ENCODE measurements at regions not wholly inside any gene's neighbourhood (a gene's known extent, or its start where the extent isn't known, plus 50 kb on each side); places are given as distances from the start of the nearest gene placed in this dataset.
A peak's percentile ranks its signal among the peaks of the same experiment; 100 is the strongest.

DNA sequence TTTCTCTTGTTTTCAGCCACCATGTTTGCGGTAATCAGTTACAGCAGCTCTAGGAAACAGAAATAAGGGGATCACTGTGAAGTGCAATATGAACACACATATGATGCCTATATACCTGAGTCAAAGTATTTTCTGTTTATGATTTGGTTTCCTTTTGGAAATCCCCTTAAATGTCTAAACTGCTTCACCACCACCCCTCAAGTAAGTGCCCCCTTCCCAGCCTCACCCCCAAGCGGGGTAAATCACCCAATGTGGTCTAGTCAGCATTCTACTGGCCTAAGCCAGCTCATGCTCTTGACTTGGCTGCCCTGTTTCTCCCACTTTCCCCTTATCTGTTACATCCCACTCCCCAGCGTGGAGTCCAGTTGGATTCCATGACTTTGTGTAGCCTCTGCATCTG is 176.5 kb downstream of the QDPR start:
- H3K4me3 ChIP-seq: no peak overlapping the region
- no peak for TF ChIP-seq POLR2A (IDR thresholded peaks at IDR 0.05)
- TF ChIP-seq, protein P1, sequence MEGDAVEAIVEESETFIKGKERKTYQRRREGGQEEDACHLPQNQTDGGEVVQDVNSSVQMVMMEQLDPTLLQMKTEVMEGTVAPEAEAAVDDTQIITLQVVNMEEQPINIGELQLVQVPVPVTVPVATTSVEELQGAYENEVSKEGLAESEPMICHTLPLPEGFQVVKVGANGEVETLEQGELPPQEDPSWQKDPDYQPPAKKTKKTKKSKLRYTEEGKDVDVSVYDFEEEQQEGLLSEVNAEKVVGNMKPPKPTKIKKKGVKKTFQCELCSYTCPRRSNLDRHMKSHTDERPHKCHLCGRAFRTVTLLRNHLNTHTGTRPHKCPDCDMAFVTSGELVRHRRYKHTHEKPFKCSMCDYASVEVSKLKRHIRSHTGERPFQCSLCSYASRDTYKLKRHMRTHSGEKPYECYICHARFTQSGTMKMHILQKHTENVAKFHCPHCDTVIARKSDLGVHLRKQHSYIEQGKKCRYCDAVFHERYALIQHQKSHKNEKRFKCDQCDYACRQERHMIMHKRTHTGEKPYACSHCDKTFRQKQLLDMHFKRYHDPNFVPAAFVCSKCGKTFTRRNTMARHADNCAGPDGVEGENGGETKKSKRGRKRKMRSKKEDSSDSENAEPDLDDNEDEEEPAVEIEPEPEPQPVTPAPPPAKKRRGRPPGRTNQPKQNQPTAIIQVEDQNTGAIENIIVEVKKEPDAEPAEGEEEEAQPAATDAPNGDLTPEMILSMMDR (IDR thresholded peaks at IDR 0.05): no peak
- H3K9me3 ChIP-seq: no peaks in the 10 kb centered on the region
- H3K27me3 ChIP-seq: no peaks in the 10 kb centered on the region
- H3K4me1 ChIP-seq: no peaks in the 10 kb centered on the region
- intact Hi-C loops (cut with DNase I; ENCODE audit: low total_unique reads): no loop called here
- no peak for DNase-seq
- peak overlapping the region in 1 of 2 donors; percentile 43 for H3K27ac ChIP-seq
- H3K36me3 ChIP-seq: no peaks in the 10 kb centered on the region

DNA sequence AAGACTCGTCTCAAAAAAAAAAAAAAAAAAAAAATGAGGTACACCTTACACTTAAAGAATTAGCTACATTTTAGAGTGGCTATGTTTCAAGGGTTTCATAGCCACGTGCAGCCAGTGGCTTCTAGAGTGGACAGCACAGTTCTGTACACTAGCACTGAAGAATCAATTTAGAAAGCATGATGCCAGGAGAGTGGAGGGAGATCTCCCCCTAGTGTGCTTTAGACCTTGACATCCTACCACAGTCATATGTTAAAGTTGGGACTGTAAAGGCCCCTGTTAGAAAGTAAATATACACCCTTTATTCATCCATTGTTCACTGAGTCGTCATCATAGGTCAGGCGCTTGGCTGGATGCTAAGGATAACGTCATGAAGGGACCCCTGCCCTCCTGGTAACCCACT is 179.4 kb downstream of the QDPR start:
- intact Hi-C loops (cut with DNase I; ENCODE audit: low total_unique reads): no loop called here
- Histone ChIP-seq H3K9me3 (no peaks in the 10 kb centered on the region), H3K36me3 (no peaks in the 10 kb centered on the region), H3K27me3 (no peaks in the 10 kb centered on the region), H3K27ac (no peak overlapping the region), H3K4me3 (no peak overlapping the region), H3K4me1 (no peaks in the 10 kb centered on the region)
- DNase-seq: no peak
- TF ChIP-seq, protein P1 (IDR thresholded peaks at IDR 0.05): no peak
- TF ChIP-seq POLR2A (IDR thresholded peaks at IDR 0.05): no peak

DNA sequence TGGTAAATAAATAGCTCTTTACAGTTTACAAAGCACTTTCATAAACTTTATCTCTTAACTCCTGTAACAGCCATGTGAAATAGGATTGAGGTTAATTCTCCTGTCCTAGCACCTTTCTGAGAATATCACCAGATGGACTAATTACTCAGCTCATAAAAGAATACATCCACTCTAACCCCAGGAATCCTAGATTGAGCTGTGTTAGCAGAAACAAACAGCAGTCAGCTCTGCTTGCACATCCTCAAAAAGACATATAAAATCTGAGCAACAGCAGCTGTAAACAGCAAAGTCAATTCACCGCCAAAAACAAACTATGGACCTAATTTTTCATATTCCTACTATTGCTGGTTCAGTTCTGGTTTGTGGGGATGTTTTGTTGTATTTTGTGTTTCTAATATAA is 182.8 kb downstream of the QDPR start:
- DNase-seq: no peak
- H3K27ac ChIP-seq: peak overlapping the region; percentile 59 to 69
- no peak overlapping the region for H3K4me3 ChIP-seq
- H3K36me3 ChIP-seq: no peaks in the 10 kb centered on the region
- H3K9me3 ChIP-seq: no peaks in the 10 kb centered on the region
- no peaks in the 10 kb centered on the region for H3K27me3 ChIP-seq
- no peak for TF ChIP-seq POLR2A (IDR thresholded peaks at IDR 0.05)
- TF ChIP-seq, protein P1 (IDR thresholded peaks at IDR 0.05): no peak
- intact Hi-C loops (cut with DNase I; ENCODE audit: low total_unique reads): loop anchor here (10.0 kb wide), 1 partner anchor 814 kb away; no protein-coding TSS in a partner anchor
- H3K4me1 ChIP-seq: no peaks in the 10 kb centered on the region

DNA sequence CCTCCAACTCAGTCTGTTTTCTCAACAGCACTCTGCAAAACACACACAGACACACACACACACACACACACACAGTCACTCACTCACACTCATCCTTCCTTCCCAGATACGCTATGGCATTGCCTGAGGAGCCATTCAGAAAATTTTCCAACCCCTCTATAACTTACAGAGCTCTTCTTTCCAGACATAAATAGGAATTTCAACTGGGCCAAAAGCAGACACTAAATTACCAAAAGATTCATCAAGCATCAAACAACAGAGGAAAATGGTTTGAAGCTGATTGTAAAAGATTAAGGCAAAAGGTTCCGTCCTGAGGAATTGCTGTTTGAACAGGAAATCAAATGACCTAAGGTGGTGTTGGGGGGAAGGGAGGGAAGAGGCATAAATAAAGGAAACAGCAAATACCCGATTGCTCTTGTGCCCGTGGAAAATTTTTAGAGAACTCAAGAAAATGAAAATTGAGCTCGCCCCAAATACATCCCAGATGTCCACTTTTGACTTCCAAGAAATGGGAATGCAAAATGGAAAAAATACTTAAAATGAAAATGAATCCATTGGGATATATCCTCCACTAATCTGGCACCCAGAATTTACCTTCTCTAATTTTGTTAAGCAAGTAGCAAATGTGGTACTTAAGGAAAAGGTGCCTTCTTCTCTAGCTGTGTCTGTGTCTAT is 183.6 kb downstream of the QDPR start:
- H3K27me3 ChIP-seq: no peaks in the 10 kb centered on the region
- H3K27ac ChIP-seq: peak overlapping the region; percentile 59 to 69
- no peaks in the 10 kb centered on the region for H3K9me3 ChIP-seq
- DNase-seq: no peak
- intact Hi-C loops (cut with DNase I; ENCODE audit: low total_unique reads): loop anchor here (10.0 kb wide), 1 partner anchor 813 kb away; no protein-coding TSS in a partner anchor
- no peaks in the 10 kb centered on the region for H3K4me1 ChIP-seq
- H3K4me3 ChIP-seq: no peak overlapping the region
- no peaks in the 10 kb centered on the region for H3K36me3 ChIP-seq
- TF ChIP-seq POLR2A (IDR thresholded peaks at IDR 0.05): no peak
- TF ChIP-seq, protein P1 (IDR thresholded peaks at IDR 0.05): no peak

DNA sequence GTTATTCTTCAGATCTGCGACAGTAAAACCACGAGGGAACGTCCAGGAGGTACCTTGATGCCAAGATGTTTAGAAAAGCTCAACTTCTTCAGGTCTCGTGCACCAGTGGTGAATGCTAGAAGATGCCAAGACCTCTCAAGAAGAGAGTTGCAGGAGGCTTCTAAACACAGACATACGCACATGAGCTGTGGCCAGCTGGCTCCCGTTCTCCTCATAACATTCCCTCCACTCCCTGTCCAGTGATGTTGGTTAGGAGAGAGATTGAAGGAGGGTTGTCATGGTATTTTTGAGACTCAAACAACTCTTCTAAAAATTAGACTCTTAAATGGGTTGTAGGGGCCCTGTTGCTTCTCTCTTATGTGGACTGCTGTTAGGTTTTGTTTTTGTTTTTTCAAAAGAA is 184.3 kb downstream of the QDPR start:
- Histone ChIP-seq H3K4me1 (no peaks in the 10 kb centered on the region), H3K4me3 (no peak overlapping the region), H3K9me3 (no peaks in the 10 kb centered on the region), H3K27me3 (no peaks in the 10 kb centered on the region), H3K27ac (peak overlapping the region; percentile 59 to 69), H3K36me3 (no peaks in the 10 kb centered on the region)
- TF ChIP-seq POLR2A (IDR thresholded peaks at IDR 0.05): no peak
- TF ChIP-seq, protein P1 (IDR thresholded peaks at IDR 0.05): no peak
- DNase-seq: peak; percentile 42 to 49
- intact Hi-C loops (cut with DNase I; ENCODE audit: low total_unique reads): loop anchor here (10.0 kb wide), 1 partner anchor 813 kb away; no protein-coding TSS in a partner anchor
